Activated T-cell treated with anti-CD3 and anti-CD28 coated beads for 4 hours (primary cell): ENCODE measurements at regions not wholly inside any gene's neighbourhood (a gene's known extent, or its start where the extent isn't known, plus 50 kb on each side); places are given as distances from the start of the nearest gene placed in this dataset.
"Not testable (repeated sequence)": the region's sequence is repeated elsewhere in the genome, so short reads cannot be mapped to it uniquely, and the experiment has no call there.

Experiments used
- DNase-seq: peaks from one replicate; pipeline ENCODE4 v3.0.0-alpha.2; 2020

DNA sequence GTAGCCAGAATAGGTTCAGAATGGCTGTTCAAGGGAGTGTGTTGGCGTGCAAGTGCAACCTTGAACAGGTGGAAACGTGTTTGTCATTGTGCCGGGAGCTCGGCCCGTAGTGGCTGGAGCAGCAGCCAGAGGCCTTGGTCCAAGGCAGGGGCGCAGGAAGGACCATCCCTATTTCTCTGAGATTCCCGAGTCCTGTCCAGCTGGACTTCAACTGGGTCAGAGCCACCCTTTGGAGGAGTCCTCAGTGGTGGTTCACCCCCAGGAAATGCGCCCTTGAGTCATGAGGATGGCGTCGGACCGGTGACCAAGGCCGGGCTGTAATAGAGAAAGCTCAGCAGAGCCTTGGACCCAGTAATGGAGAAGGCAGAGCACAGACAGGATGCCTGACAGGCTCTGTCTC is 1402.0 kb downstream of the BRD1 start:
- DNase-seq = no peak

- no peak for DNase-seq
Measured at GRCh38 chr22:48425091-48425506, 1402.6 kb downstream of the BRD1 start.

DNA sequence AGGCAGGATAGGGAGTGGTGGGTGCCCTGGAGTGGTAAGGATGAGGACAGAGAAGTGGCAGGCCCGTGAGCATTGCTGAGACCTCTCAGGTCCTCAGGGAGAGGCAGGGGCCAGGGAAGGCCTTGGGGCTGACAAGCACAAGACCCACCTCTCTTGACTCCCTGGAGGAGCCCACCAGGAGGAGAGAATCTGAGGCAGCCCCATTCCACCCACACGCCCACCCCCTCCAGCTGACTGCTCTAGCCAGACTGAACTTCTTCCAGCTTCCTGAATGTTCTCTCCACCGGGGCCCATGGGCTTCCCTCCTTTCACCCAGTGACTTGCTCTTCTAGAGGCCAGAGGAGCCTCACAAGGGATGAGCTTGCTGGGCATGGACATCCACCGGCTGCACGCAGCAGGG is 1403.0 kb downstream of the BRD1 start:
- DNase-seq = no peak

GRCh38 chr22:48424201-48424627 is 1403.5 kb downstream of the BRD1 start:
- DNase-seq = no peak

DNA sequence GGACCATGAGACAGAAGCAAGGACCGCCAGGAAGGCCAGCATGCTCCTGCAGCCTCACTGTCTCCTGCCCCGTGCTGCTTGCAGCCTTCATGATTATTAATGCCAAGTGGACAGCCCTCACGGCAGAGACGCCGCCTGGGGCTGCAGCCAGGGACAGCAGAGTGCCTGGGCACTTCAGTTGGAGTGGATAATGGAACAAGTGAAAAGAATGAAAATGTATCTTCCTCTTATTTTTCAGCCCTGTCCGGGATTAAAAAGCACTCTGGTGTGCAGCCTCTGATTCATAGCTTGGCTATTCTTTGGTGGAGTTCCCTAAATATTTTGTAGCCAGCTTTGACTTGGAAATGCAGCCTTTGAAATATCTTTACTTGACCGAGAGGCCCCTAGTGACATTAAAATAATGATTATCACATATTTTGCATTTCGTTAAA is 1404.2 kb downstream of the BRD1 start:
- DNase-seq = no peak

- no peak for DNase-seq
Measured at GRCh38 chr22:48422900-48423480, 1404.7 kb downstream of the BRD1 start.

DNA sequence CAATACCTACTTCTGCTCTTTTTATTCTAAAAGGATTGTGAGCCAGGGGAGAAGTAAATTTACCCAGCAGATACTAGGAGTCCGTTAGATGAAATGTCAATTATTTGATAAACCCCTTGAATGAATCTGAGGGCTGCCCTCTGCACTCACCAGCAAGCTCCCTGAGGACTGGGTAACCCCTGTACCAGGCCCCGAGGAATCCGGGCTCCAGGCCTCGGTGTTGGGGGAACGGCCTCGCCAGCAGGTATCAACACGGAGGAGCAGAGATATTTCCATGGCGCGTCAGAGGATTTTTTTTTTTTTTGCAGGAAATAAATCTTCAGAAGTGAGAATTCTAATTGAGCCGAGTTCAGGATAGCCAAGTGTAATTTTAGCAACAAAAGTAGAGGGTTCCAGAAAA is 1408.8 kb downstream of the BRD1 start:
- DNase-seq = no peak

GRCh38 chr22:48417225-48418070 is 1410.2 kb downstream of the BRD1 start:
- no peak for DNase-seq

DNA sequence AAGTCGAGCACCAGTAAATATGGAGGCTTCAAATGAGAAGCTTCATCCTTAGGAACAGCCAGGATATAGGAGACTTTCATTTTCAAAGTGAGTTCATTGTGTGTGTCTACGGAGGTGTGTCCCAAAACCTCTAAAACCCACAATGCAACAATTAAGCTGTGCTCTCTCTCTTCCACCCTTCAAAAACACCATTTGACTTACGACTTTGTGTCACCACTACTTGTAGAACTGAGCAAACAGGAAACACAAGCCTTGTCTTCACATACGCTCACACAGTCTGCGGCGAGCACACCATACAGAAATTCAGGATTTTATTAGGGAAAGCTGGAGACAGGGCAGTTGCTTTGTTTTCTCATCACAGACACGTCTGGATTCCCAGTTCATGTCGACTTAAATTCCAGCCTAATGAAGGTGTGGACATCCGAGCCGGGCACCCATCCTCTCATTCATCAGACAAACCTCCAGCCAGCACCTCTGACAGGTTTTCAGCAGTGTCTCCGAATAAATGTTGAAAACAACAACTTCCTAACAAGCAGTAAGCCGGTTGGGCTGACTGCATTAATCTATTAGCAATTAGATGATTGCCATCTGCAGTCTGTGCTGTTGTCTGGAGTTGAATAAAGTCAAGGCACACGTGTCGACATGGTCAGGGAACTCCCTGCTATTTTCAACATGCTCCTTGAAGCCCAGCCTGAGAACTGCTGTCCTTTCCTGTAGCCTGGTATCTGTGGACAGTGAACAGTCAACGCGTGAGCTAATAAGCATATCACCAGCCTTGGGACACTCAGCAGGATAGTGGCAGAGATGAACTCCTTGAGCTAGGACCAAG is 1411.1 kb downstream of the BRD1 start:
- DNase-seq = no peak

GRCh38 chr22:48415520-48415919 is 1412.2 kb downstream of the BRD1 start:
- DNase-seq = no peak

- DNase-seq = no peak
Measured at GRCh38 chr22:48414651-48415050, 1413.0 kb downstream of the BRD1 start.

DNA sequence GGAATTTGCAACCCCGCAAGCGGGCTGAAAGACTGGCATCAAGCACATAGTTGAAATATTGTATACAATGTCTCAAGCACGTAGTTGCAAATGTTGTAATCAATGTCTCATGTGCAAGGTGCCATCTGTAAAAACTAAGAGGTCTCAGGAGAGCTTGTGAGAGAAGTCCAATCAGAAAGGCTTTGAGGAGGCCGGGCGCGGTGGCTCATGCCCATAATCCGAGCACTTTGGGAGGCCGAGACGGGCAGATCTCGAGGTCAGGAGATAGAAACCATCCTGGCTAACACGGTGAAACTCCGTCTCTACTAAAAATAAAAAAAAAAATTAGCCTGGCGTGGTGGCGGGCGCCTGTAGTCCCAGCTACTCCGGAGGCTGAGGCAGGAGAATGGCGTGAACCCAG is 1414.7 kb downstream of the BRD1 start:
- not testable (repeated sequence) for DNase-seq

DNA sequence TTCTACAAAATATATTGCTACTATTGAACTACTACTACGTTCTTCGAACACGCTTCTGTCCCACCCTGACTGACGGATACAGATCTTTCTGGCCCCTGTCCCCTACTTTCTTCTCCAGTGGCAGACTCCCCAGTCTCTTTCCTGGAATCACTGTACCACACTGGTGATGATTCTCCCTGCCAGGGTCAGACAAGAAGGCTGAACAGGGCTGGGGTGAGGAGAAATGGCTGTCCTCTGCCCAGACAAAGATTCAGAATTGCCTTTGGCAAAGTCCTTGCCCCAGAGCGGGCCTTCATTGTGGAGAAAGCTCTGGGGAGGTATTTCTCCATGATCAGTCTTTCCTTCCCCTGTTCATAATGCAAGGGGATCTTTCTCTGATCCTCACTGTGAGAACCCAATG is 1417.1 kb downstream of the BRD1 start:
- DNase-seq = no peak

GRCh38 chr22:48407256-48407955 is 1420.3 kb downstream of the BRD1 start:
- DNase-seq = no peak

- no peak for DNase-seq
Measured at GRCh38 chr22:48406161-48406560, 1421.5 kb downstream of the BRD1 start.

DNA sequence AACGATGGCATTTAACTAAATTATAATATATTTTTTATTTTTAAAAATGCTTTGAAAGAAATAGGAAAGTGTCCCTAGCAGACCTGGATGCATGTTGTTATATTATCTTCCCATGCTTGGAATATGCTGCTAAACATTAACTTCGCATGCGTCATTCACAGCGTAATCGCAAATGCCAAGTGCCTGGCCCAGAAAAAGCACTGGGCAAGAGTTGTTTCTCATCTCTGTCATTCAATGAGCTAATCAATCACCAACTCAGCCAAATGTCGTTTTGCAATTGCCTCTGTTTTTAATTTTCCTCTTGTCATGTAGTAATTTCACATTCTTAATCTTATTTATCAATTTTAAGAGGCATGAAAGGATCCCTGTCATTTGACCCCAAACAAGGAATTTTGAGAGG is 1421.9 kb downstream of the BRD1 start:
- no peak for DNase-seq

DNA sequence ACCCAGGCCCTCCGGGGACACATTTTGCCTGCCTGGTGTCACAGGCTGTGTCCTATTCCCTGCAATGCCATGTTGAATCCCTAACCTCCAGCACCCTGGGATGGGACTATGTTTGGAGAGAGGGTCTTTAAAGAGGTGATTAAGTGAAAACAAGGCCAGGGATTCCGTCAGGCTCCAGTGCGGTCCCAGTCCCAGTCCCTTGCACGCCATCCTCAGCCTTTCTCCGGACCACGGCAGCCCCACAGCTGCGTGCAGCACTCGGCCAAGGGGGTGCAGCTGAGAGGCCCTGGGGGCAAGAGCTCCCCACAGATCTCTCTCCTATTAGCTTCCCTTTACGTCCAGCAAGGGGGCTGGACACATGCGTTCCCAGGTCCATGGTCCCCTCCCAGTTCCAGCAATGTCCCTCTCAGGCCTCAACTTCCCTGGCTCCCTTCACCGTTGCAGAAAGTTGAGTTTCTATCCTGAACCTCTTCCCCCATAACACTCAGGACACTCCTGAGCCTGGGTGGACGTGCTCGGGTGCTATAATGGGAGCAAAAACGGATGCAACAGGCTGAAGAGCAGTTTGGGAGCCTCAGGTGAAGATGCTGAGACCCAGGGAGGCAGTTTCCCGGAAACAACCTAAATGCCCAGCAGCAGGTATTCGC is 1422.7 kb downstream of the BRD1 start:
- DNase-seq = no peak

- DNase-seq = no peak
Measured at GRCh38 chr22:48403521-48404403, 1423.9 kb downstream of the BRD1 start.

GRCh38 chr22:48402591-48403031 is 1425.1 kb downstream of the BRD1 start:
- no peak for DNase-seq

DNA sequence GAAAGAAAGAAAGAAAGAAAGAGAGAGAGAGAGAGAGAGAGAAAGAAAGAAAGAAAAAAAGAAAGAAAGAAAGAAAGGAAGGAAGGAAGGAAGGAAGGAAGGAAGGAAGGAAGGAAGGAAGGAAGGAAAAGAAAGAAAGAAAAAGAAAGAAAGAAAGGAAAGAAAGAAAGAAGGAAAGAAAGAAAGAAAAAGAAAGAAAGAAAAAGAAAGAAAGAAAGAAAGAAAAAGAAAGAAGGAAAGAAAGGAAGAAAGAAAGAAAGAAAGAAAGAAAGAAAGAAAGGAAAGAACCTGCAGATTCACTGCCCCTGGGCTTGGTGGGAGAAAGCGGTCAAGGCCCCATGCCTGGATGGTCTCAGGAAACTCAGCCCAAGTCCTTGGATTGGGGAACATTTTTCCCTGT is 1426.2 kb downstream of the BRD1 start:
- not testable (repeated sequence) for DNase-seq

- no peak for DNase-seq
Measured at GRCh38 chr22:48398181-48398905, 1429.3 kb downstream of the BRD1 start.
